HCT116 (cell line): ENCODE measurements at regions not wholly inside any gene's neighbourhood (a gene's known extent, or its start where the extent isn't known, plus 50 kb on each side); places are given as distances from the start of the nearest gene placed in this dataset.

Experiments
- ATAC-seq: fragments of 200-7000 bp; cut with Tn5 transposase; 2 replicates; pipeline ENCODE4 v1.9.1; 2020; ENCODE audit warnings: mild to moderate bottlenecking, moderate library complexity
- BruUV-seq: library from RNA; stranded (reverse); fragments of 400-500 nt; replicated peaks from 2 replicates; lab custom pipeline; 2021; lab: Mats Ljungman, UMichigan
- CTCF ChIA-PET: fragments of 300-600 bp; sonication (Branson Sonifier 250); formaldehyde crosslinking; loops from one replicate; lab custom pipeline; 2021; ENCODE audit warnings: antibody characterized with exemption; lab: Charles Lee
- POLR2A ChIA-PET: fragments of 300-600, 350-600 bp; sonication (Branson Sonifier 250); formaldehyde crosslinking; loops from one replicate; lab custom pipeline; 2021; ENCODE audit warnings: antibody characterized with exemption; lab: Charles Lee
- RAD21 ChIA-PET, 2 experiments: fragments of 300-600 bp; sonication (Branson Sonifier 250); formaldehyde crosslinking; loops; one replicate each; lab custom pipeline; 2023; ENCODE audit warnings: low total read pairs in 2 of 2; ENCODE audit not compliant: uncharacterized antibody in 2 of 2, unreplicated experiment in 2 of 2, low non-redundant PET in 1 of 2; lab: Charles Lee
- DNase-seq: peaks from one replicate; pipeline ENCODE4 v3.0.0-alpha.2; 2010; ENCODE audit warnings: low read depth, low spot score
- H2AFZ ChIP-seq: fragments of 200-600 bp; shearing (Covaris generic), sonication (generic); 2 replicates; pipeline ENCODE4 v1.6.1; 2017; ENCODE audit warnings: low read depth, mixed run types, mixed read lengths, antibody characterized with exemption, low read length; ENCODE audit not compliant: poor library complexity, severe bottlenecking
- H3K27ac ChIP-seq: 2 replicates; pipeline ENCODE4 v1.5.1; 2012; ENCODE audit warnings: low read depth, low read length
- H3K27me3 ChIP-seq: fragments of 200-600 bp; sonication (generic); 2 replicates; pipeline ENCODE4 v1.6.1; 2016; ENCODE audit warnings: mixed run types, low read length, mixed read lengths; ENCODE audit not compliant: insufficient read depth
- H3K36me3 ChIP-seq, 2 experiments: fragments of 200-500 bp in 1 of 2; fragments of 200-600 bp in 1 of 2; sonication (Bioruptor generic) in 1 of 2; sonication (generic) in 1 of 2; 2 replicates each; pipeline versions ENCODE4 v1.5.1 to v1.6.1; 2014 to 2016; ENCODE audit warnings: low read length in 2 of 2, inconsistent platforms in 1 of 2, mixed read lengths in 1 of 2, mixed run types in 1 of 2; ENCODE audit not compliant: insufficient read depth in 2 of 2, control insufficient read depth in 1 of 2
- H3K4me1 ChIP-seq, 2 experiments: fragments of 200-600 bp in 1 of 2; sonication (generic) in 1 of 2; 2 replicates each; pipeline versions ENCODE4 v1.5.1 to v1.6.1; 2012 to 2017; ENCODE audit warnings: low read length in 2 of 2, inconsistent platforms in 1 of 2, mild to moderate bottlenecking in 1 of 2, mixed read lengths in 1 of 2, mixed run types in 1 of 2, moderate library complexity in 1 of 2; ENCODE audit not compliant: insufficient read depth in 2 of 2, control insufficient read depth in 1 of 2
- H3K4me2 ChIP-seq: fragments of 200-600 bp; sonication (generic); 2 replicates; pipeline ENCODE4 v1.6.1; 2017; ENCODE audit warnings: mixed run types, low read length, mixed read lengths
- H3K4me3 ChIP-seq, 2 experiments: fragments of 200-600 bp in 1 of 2; sonication (generic) in 1 of 2; replicated peaks in 1 of 2; 2 replicates each; pipeline ENCODE4 v1.5.1; 2011 to 2016; ENCODE audit warnings: low read length in 2 of 2, control low read depth in 1 of 2, low read depth in 1 of 2, mild to moderate bottlenecking in 1 of 2, mixed read lengths in 1 of 2, mixed run types in 1 of 2
- H3K79me2 ChIP-seq: fragments of 200-600 bp; sonication (generic); 2 replicates; pipeline ENCODE4 v1.6.1; 2017; ENCODE audit warnings: mild to moderate bottlenecking, mixed run types, low read length, moderate library complexity, mixed read lengths; ENCODE audit not compliant: insufficient read depth
- H3K9ac ChIP-seq: fragments of 200-600 bp; sonication (generic); 2 replicates; pipeline ENCODE4 v1.6.1; 2016; ENCODE audit warnings: low read length, mixed read lengths
- H3K9me2 ChIP-seq: fragments of 200-600 bp; sonication (generic), shearing (Covaris generic); 2 replicates; pipeline ENCODE4 v1.6.1; 2017; ENCODE audit warnings: mixed run types, mild to moderate bottlenecking, moderate library complexity; ENCODE audit not compliant: insufficient read depth
- H3K9me3 ChIP-seq, 2 experiments: fragments of 200-500 bp in 1 of 2; fragments of 200-600 bp in 1 of 2; sonication (Bioruptor generic) in 1 of 2; sonication (generic) in 1 of 2; 2 replicates each; pipeline ENCODE4 v1.6.1; 2014 to 2017; ENCODE audit warnings: low read length in 2 of 2, mixed read lengths in 2 of 2, inconsistent platforms in 1 of 2, low read depth in 1 of 2, mild to moderate bottlenecking in 1 of 2, mixed run types in 1 of 2, moderate library complexity in 1 of 2; ENCODE audit not compliant: control insufficient read depth in 1 of 2, insufficient read depth in 1 of 2
- H4K20me1 ChIP-seq: fragments of 200-600 bp; sonication (generic), shearing (Covaris generic); 2 replicates; pipeline ENCODE4 v1.6.1; 2017; ENCODE audit warnings: mixed run types, mild to moderate bottlenecking, moderate library complexity; ENCODE audit not compliant: insufficient read depth
- ATF3 ChIP-seq: IDR thresholded peaks from 2 replicates; pipeline ENCODE4 v1.6.1; 2012
- CTCF ChIP-seq, 3 experiments: fragments of 200-600 bp in 1 of 3; sonication (generic) in 1 of 3; IDR thresholded peaks in 2 of 3; conservative IDR thresholded peaks in 1 of 3; 2 replicates each; pipeline ENCODE4 v1.5.1; 2012 to 2017; ENCODE audit warnings: low read depth in 2 of 3, low read length in 2 of 3, antibody characterized with exemption in 1 of 3, borderline replicate concordance in 1 of 3, control low read depth in 1 of 3, mild to moderate bottlenecking in 1 of 3, mixed read lengths in 1 of 3, mixed run types in 1 of 3, moderate library complexity in 1 of 3; ENCODE audit not compliant: insufficient read depth in 1 of 3
- EGR1 ChIP-seq: IDR thresholded peaks from 2 replicates; pipeline ENCODE4 v1.6.1; 2012; ENCODE audit warnings: low read depth
- EZH2 ChIP-seq: fragments of 200-600 bp; sonication (generic); IDR thresholded peaks from 2 replicates; pipeline ENCODE4 v1.6.1; 2017; ENCODE audit warnings: antibody characterized with exemption, mixed run types
- EZH2phosphoT487 ChIP-seq: fragments of 200-600 bp; IDR thresholded peaks from 2 replicates; pipeline ENCODE4 v1.6.1; 2018; ENCODE audit warnings: antibody characterized with exemption, borderline replicate concordance
- JUND ChIP-seq: IDR thresholded peaks from 2 replicates; pipeline ENCODE4 v1.6.1; 2012
- MAX ChIP-seq: IDR thresholded peaks from 2 replicates; pipeline ENCODE4 v1.6.1; 2012
- POLR2A ChIP-seq: IDR thresholded peaks from 2 replicates; pipeline ENCODE4 v1.7.0; 2011; ENCODE audit warnings: borderline replicate concordance; ENCODE audit not compliant: insufficient read depth, insufficient read length; ENCODE audit errors: extremely low read depth
- RAD21 ChIP-seq: IDR thresholded peaks from 2 replicates; pipeline ENCODE4 v1.6.1; 2012; ENCODE audit warnings: low read depth, mild to moderate bottlenecking
- REST ChIP-seq: IDR thresholded peaks from 2 replicates; pipeline ENCODE4 v1.6.1; 2012; ENCODE audit warnings: low read depth
- SP1 ChIP-seq: IDR thresholded peaks from 2 replicates; pipeline ENCODE4 v1.6.1; 2012; ENCODE audit warnings: low read depth
- SRF ChIP-seq: IDR thresholded peaks from 2 replicates; pipeline ENCODE4 v1.6.1; 2012; ENCODE audit warnings: low read depth
- ZNF274 ChIP-seq: fragments of 200-500 bp; sonication (Bioruptor generic); IDR thresholded peaks from 2 replicates; pipeline ENCODE4 v1.6.1; 2014; ENCODE audit warnings: mild to moderate bottlenecking, low read depth, low read length, inconsistent platforms
- intact Hi-C: fragments of 100-400 bp; cut with micrococcal nuclease; formaldehyde crosslinking; loops from 2 replicates; pipeline ENCODE4 v1.10.0; 2022

- Histone ChIP-seq H3K79me2 (no peaks in the 10 kb centered on the region), H4K20me1 (no peaks in the 10 kb centered on the region), H3K9ac (no peak overlapping the region), H3K4me3 (no peak overlapping the region), H3K4me1 (peaks cover 3 to 10% of the 10 kb centered on the region in 2 experiments; a peak in 2 of 4 replicates), H3K9me3 (no peaks in the 10 kb centered on the region), H3K9me2 (no peaks in the 10 kb centered on the region), H2AFZ (no peak overlapping the region), H3K27me3 (no peaks in the 10 kb centered on the region), H3K36me3 (no peaks in the 10 kb centered on the region), H3K27ac (no peak overlapping the region), H3K4me2 (no peak overlapping the region)
- RAD21 ChIA-PET = no interaction called here
- CTCF ChIA-PET = no interaction called here
- POLR2A ChIA-PET = no interaction called here
- intact Hi-C loops = no loop called here
- no peak for DNase-seq
- ATAC-seq = no peak
- TF ChIP-seq EZH2 = no peak
- TF ChIP-seq ATF3 = no peak
- no peak for TF ChIP-seq JUND
- BruUV-seq = no TSS peak
Measured at GRCh38 chr4:3865986-3866812, 100.0 kb downstream of the ADRA2C start.

- no peak for DNase-seq
- POLR2A ChIA-PET = no interaction called here
- H4K20me1 ChIP-seq = no peaks in the 10 kb centered on the region
- no peak overlapping the region for H3K27ac ChIP-seq
- no peaks in the 10 kb centered on the region for H3K36me3 ChIP-seq
- H3K27me3 ChIP-seq = no peaks in the 10 kb centered on the region
- H3K79me2 ChIP-seq = no peaks in the 10 kb centered on the region
- H3K9me3 ChIP-seq = no peaks in the 10 kb centered on the region
- TF ChIP-seq SP1 = no peak
- no peak for TF ChIP-seq EZH2
- no peak for TF ChIP-seq MAX
- no peak for TF ChIP-seq RAD21
- TF ChIP-seq ATF3 = no peak
- no peak for TF ChIP-seq EGR1
- TF ChIP-seq JUND = no peak
- TF ChIP-seq SRF = no peak
- no peak for TF ChIP-seq POLR2A
- no peak for TF ChIP-seq ZNF274
- no peak for TF ChIP-seq REST
- no peak for TF ChIP-seq CTCF (IDR thresholded peaks at IDR 0.05 in 2 of 3, conservative IDR thresholded peaks at IDR 0.05 in 1 of 3; ENCODE audit: borderline replicate concordance in 1 of 3, insufficient read depth in 1 of 3, low read depth in 2 of 3, low read length in 2 of 3)
- no peak for TF ChIP-seq EZH2phosphoT487
- H3K4me3 ChIP-seq = no peak overlapping the region
- no peak overlapping the region for H3K4me2 ChIP-seq
- H2AFZ ChIP-seq = no peak overlapping the region
- no TSS peak for BruUV-seq
- no peaks in the 10 kb centered on the region for H3K9me2 ChIP-seq
- CTCF ChIA-PET = no interaction called here
- RAD21 ChIA-PET = no interaction called here
- no peak overlapping the region for H3K9ac ChIP-seq
- no peak for ATAC-seq
- intact Hi-C loops = no loop called here
- peaks cover 3 to 10% of the 10 kb centered on the region in 2 experiments; a peak in 2 of 4 replicates for H3K4me1 ChIP-seq
Measured at GRCh38 chr4:3866813-3867129, 100.6 kb downstream of the ADRA2C start.
